ENCODE measurements at regions not wholly inside any gene's neighbourhood (a gene's known extent, or its start where the extent isn't known, plus 50 kb on each side); places are given as distances from the start of the nearest gene placed in this dataset.

- H3K9me3 Mint-ChIP-seq: peaks cover 0 to 5% (median 2%) of the 10 kb centered on the region in 7 donors
- no peaks in the 10 kb centered on the region for H3K4me1 Mint-ChIP-seq
- no peaks in the 10 kb centered on the region for H3K9me3 ChIP-seq (ENCODE audit: control insufficient read depth in 2 of 2, low read length in 2 of 2)
- H3K4me3 Mint-ChIP-seq: no peak overlapping the region
- no peak overlapping the region for H3K27ac Mint-ChIP-seq
- no peaks in the 10 kb centered on the region for H3K4me1 ChIP-seq (ENCODE audit: control insufficient read depth, insufficient read depth, low read length, poor library complexity, severe bottlenecking)
- H3K36me3 ChIP-seq (ENCODE audit: control insufficient read depth, insufficient read depth, low read length): no peaks in the 10 kb centered on the region
- no peaks in the 10 kb centered on the region for H3K36me3 Mint-ChIP-seq
- no peak for DNase-seq
- no peaks in the 10 kb centered on the region for H3K27me3 ChIP-seq (ENCODE audit: control insufficient read depth, insufficient read depth, low read length)
- H3K27ac ChIP-seq (ENCODE audit: insufficient read depth, low read length, poor library complexity, severe bottlenecking): no peak overlapping the region
- H3K4me3 ChIP-seq (ENCODE audit: low read depth, low read length): no peak overlapping the region
- no peaks in the 10 kb centered on the region for H3K27me3 Mint-ChIP-seq
- ATAC-seq (ENCODE audit: low read depth in 2 of 2): no peak
These were observed 365.3 kb upstream of the ZNF507 start for GRCh38 chr19:31979949-31980670.

- H3K27ac ChIP-seq (ENCODE audit: insufficient read depth, low read length, poor library complexity, severe bottlenecking): no peak overlapping the region
- Mint-ChIP-seq H3K9me3 (peaks cover 0 to 5% (median 2%) of the 10 kb centered on the region in 7 donors), H3K4me1 (no peaks in the 10 kb centered on the region), H3K4me3 (no peak overlapping the region), H3K27ac (no peak overlapping the region), H3K36me3 (no peaks in the 10 kb centered on the region), H3K27me3 (no peaks in the 10 kb centered on the region)
- H3K4me3 ChIP-seq (ENCODE audit: low read depth, low read length): no peak overlapping the region
- H3K9me3 ChIP-seq (ENCODE audit: control insufficient read depth in 2 of 2, low read length in 2 of 2): no peaks in the 10 kb centered on the region
- no peak for DNase-seq
- no peaks in the 10 kb centered on the region for H3K36me3 ChIP-seq (ENCODE audit: control insufficient read depth, insufficient read depth, low read length)
- no peaks in the 10 kb centered on the region for H3K27me3 ChIP-seq (ENCODE audit: control insufficient read depth, insufficient read depth, low read length)
- no peaks in the 10 kb centered on the region for H3K4me1 ChIP-seq (ENCODE audit: control insufficient read depth, insufficient read depth, low read length, poor library complexity, severe bottlenecking)
- ATAC-seq (ENCODE audit: low read depth in 2 of 2): no peak
These were observed 364.6 kb upstream of the ZNF507 start for GRCh38 chr19:31980796-31981195.

GRCh38 chr19:31981545-31981944, 363.9 kb upstream of the ZNF507 start:
- H3K27me3 ChIP-seq (ENCODE audit: control insufficient read depth, insufficient read depth, low read length): no peaks in the 10 kb centered on the region
- Mint-ChIP-seq H3K4me3 (no peak overlapping the region), H3K27ac (no peak overlapping the region), H3K9me3 (peaks cover 0 to 5% (median 2%) of the 10 kb centered on the region in 7 donors), H3K27me3 (no peaks in the 10 kb centered on the region), H3K36me3 (no peaks in the 10 kb centered on the region), H3K4me1 (no peaks in the 10 kb centered on the region)
- DNase-seq (no peak), ATAC-seq (ENCODE audit: low read depth in 2 of 2) (no peak)
- H3K4me1 ChIP-seq (ENCODE audit: control insufficient read depth, insufficient read depth, low read length, poor library complexity, severe bottlenecking): no peaks in the 10 kb centered on the region
- H3K27ac ChIP-seq (ENCODE audit: insufficient read depth, low read length, poor library complexity, severe bottlenecking): no peak overlapping the region
- H3K4me3 ChIP-seq (ENCODE audit: low read depth, low read length): no peak overlapping the region
- H3K9me3 ChIP-seq (ENCODE audit: control insufficient read depth in 2 of 2, low read length in 2 of 2): no peaks in the 10 kb centered on the region
- H3K36me3 ChIP-seq (ENCODE audit: control insufficient read depth, insufficient read depth, low read length): no peaks in the 10 kb centered on the region

DNA sequence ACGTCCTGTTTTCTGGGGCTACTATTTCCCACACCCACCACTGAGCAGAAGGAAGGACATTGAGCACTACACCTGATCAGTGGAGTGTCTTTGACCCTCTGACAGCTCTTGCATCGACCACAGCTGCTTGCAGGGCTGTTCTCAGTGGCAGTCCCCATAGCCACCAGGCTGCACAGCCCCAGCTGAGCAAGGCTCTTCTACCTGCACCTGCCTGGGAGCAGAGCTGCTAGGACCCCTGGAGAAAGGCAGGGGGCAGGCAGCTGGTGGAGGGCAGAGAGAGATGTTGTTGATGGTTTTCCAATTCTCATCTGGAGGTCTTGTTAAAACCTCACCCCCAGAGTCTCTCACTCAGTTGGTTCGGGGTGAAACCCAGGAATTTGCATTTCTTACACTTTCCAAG, 361.8 kb upstream of the ZNF507 start:
- Histone ChIP-seq H3K4me1 (ENCODE audit: control insufficient read depth, insufficient read depth, low read length, poor library complexity, severe bottlenecking) (no peaks in the 10 kb centered on the region), H3K36me3 (ENCODE audit: control insufficient read depth, insufficient read depth, low read length) (no peaks in the 10 kb centered on the region), H3K27me3 (ENCODE audit: control insufficient read depth, insufficient read depth, low read length) (no peaks in the 10 kb centered on the region), H3K4me3 (ENCODE audit: low read depth, low read length) (no peak overlapping the region), H3K9me3 (ENCODE audit: control insufficient read depth in 2 of 2, low read length in 2 of 2) (no peaks in the 10 kb centered on the region), H3K27ac (ENCODE audit: insufficient read depth, low read length, poor library complexity, severe bottlenecking) (no peak overlapping the region)
- no peak for ATAC-seq (ENCODE audit: low read depth in 2 of 2)
- Mint-ChIP-seq H3K27me3 (no peaks in the 10 kb centered on the region), H3K36me3 (no peaks in the 10 kb centered on the region), H3K4me3 (no peak overlapping the region), H3K9me3 (peaks cover 0 to 7% (median 4%) of the 10 kb centered on the region in 7 donors), H3K4me1 (no peaks in the 10 kb centered on the region), H3K27ac (no peak overlapping the region)
- no peak for DNase-seq

- no peaks in the 10 kb centered on the region for H3K4me1 Mint-ChIP-seq
- no peak overlapping the region for H3K4me3 Mint-ChIP-seq
- ATAC-seq (ENCODE audit: low read depth in 2 of 2): no peak
- no peak overlapping the region for H3K27ac Mint-ChIP-seq
- no peaks in the 10 kb centered on the region for H3K9me3 ChIP-seq (ENCODE audit: control insufficient read depth in 2 of 2, low read length in 2 of 2)
- H3K27me3 Mint-ChIP-seq: no peaks in the 10 kb centered on the region
- no peak overlapping the region for H3K27ac ChIP-seq (ENCODE audit: insufficient read depth, low read length, poor library complexity, severe bottlenecking)
- no peak overlapping the region for H3K4me3 ChIP-seq (ENCODE audit: low read depth, low read length)
- peaks cover 0 to 8% (median 4%) of the 10 kb centered on the region in 7 donors for H3K9me3 Mint-ChIP-seq
- no peaks in the 10 kb centered on the region for H3K36me3 Mint-ChIP-seq
- DNase-seq: no peak
- H3K27me3 ChIP-seq (ENCODE audit: control insufficient read depth, insufficient read depth, low read length): no peaks in the 10 kb centered on the region
- H3K36me3 ChIP-seq (ENCODE audit: control insufficient read depth, insufficient read depth, low read length): no peaks in the 10 kb centered on the region
- no peaks in the 10 kb centered on the region for H3K4me1 ChIP-seq (ENCODE audit: control insufficient read depth, insufficient read depth, low read length, poor library complexity, severe bottlenecking)
These were observed 360.3 kb upstream of the ZNF507 start for GRCh38 chr19:31985001-31985605.

GRCh38 chr19:31986951-31987350, 358.5 kb upstream of the ZNF507 start:
- Mint-ChIP-seq H3K27ac (no peak overlapping the region), H3K27me3 (no peaks in the 10 kb centered on the region), H3K36me3 (no peaks in the 10 kb centered on the region), H3K4me1 (no peaks in the 10 kb centered on the region), H3K9me3 (peaks cover 0 to 8% (median 4%) of the 10 kb centered on the region in 7 donors), H3K4me3 (no peak overlapping the region)
- Histone ChIP-seq H3K4me3 (ENCODE audit: low read depth, low read length) (no peak overlapping the region), H3K36me3 (ENCODE audit: control insufficient read depth, insufficient read depth, low read length) (no peaks in the 10 kb centered on the region), H3K4me1 (ENCODE audit: control insufficient read depth, insufficient read depth, low read length, poor library complexity, severe bottlenecking) (no peaks in the 10 kb centered on the region), H3K27ac (ENCODE audit: insufficient read depth, low read length, poor library complexity, severe bottlenecking) (no peak overlapping the region), H3K27me3 (ENCODE audit: control insufficient read depth, insufficient read depth, low read length) (no peaks in the 10 kb centered on the region), H3K9me3 (ENCODE audit: control insufficient read depth in 2 of 2, low read length in 2 of 2) (no peaks in the 10 kb centered on the region)
- DNase-seq: no peak
- ATAC-seq (ENCODE audit: low read depth in 2 of 2): no peak

- no peaks in the 10 kb centered on the region for H3K27me3 Mint-ChIP-seq
- no peak overlapping the region for H3K27ac Mint-ChIP-seq
These were observed 357.2 kb upstream of the ZNF507 start for GRCh38 chr19:31988256-31988655.

More at GRCh38 chr19:31988256-31988655, 357.2 kb upstream of the ZNF507 start:
- Mint-ChIP-seq H3K36me3 (no peaks in the 10 kb centered on the region), H3K9me3 (peaks cover 0 to 8% (median 4%) of the 10 kb centered on the region in 7 donors), H3K4me3 (no peak overlapping the region), H3K4me1 (no peaks in the 10 kb centered on the region)
- no peak overlapping the region for H3K4me3 ChIP-seq (ENCODE audit: low read depth, low read length)
- no peak overlapping the region for H3K27ac ChIP-seq (ENCODE audit: insufficient read depth, low read length, poor library complexity, severe bottlenecking)
- no peaks in the 10 kb centered on the region for H3K27me3 ChIP-seq (ENCODE audit: control insufficient read depth, insufficient read depth, low read length)
- no peaks in the 10 kb centered on the region for H3K9me3 ChIP-seq (ENCODE audit: control insufficient read depth in 2 of 2, low read length in 2 of 2)
- no peaks in the 10 kb centered on the region for H3K36me3 ChIP-seq (ENCODE audit: control insufficient read depth, insufficient read depth, low read length)
- ATAC-seq (ENCODE audit: low read depth in 2 of 2) (no peak), DNase-seq (no peak)
- no peaks in the 10 kb centered on the region for H3K4me1 ChIP-seq (ENCODE audit: control insufficient read depth, insufficient read depth, low read length, poor library complexity, severe bottlenecking)

Data from CD4-positive, CD25-positive, alpha-beta regulatory T cell (primary cell).